IMR-90 (cell line): ENCODE measurements at regions not wholly inside any gene's neighbourhood (a gene's known extent, or its start where the extent isn't known, plus 50 kb on each side); places are given as distances from the start of the nearest gene placed in this dataset.

Experiments
- ATAC-seq: fragments of 200-7000 bp; cut with Tn5 transposase; 2 replicates; pipeline ENCODE4 v1.9.1; 2020; ENCODE audit warnings: low read depth, mild to moderate bottlenecking, moderate library complexity
- BruUV-seq: library from RNA; stranded (reverse); fragments of 400-500 nt; replicated peaks from 2 replicates; lab custom pipeline; 2021; lab: Mats Ljungman, UMichigan
- CTCF ChIA-PET: fragments of 300-600 bp; formaldehyde crosslinking; extraction: SDS; loops from one replicate; lab custom pipeline; 2021; ENCODE audit warnings: antibody characterized with exemption; lab: Yijun Ruan, JAX
- POLR2A ChIA-PET: fragments of 300-600 bp; sonication (Branson Sonifier 250); formaldehyde crosslinking; loops from one replicate; lab custom pipeline; 2022; ENCODE audit warnings: antibody characterized with exemption; ENCODE audit not compliant: unreplicated experiment; lab: Charles Lee
- DNase-seq: peaks from one replicate; pipeline ENCODE4 v3.0.0; 2013
- H2AFZ ChIP-seq: replicated peaks from 2 replicates; pipeline ENCODE3; 2013; ENCODE audit warnings: low read length, mild to moderate bottlenecking; ENCODE audit not compliant: poor library complexity
- H2AK5ac ChIP-seq: 2 replicates; pipeline ENCODE4 v1.6.1; 2013; ENCODE audit warnings: low read depth, low read length, inconsistent platforms
- H2AK9ac ChIP-seq: replicated peaks from 2 replicates; pipeline ENCODE3; 2013; ENCODE audit warnings: mild to moderate bottlenecking, low read depth, low read length, moderate library complexity; ENCODE audit not compliant: poor library complexity
- H2BK120ac ChIP-seq: 2 replicates; pipeline ENCODE4 v1.6.1; 2013; ENCODE audit warnings: low read depth, low read length, inconsistent platforms
- H2BK15ac ChIP-seq: 3 replicates; pipeline ENCODE4 v1.6.1; 2013; ENCODE audit warnings: low read depth, low read length, inconsistent platforms
- H2BK20ac ChIP-seq: 2 replicates; pipeline ENCODE4 v1.6.1; 2013; ENCODE audit warnings: low read depth, mild to moderate bottlenecking, inconsistent platforms, low read length, moderate library complexity
- H2BK5ac ChIP-seq: 2 replicates; pipeline ENCODE4 v1.6.1; 2013; ENCODE audit warnings: mild to moderate bottlenecking, low read depth, low read length, inconsistent platforms; ENCODE audit not compliant: poor library complexity, severe bottlenecking
- H3K14ac ChIP-seq: replicated peaks from 2 replicates; pipeline ENCODE4 v1.6.1; 2013; ENCODE audit warnings: low read depth, low read length, inconsistent platforms
- H3K18ac ChIP-seq: 2 replicates; pipeline ENCODE4 v1.6.1; 2013; ENCODE audit warnings: low read depth, low read length, control low read depth
- H3K23ac ChIP-seq: 2 replicates; pipeline ENCODE4 v1.6.1; 2013; ENCODE audit warnings: low read depth, low read length, inconsistent platforms
- H3K27ac ChIP-seq: 2 replicates; pipeline ENCODE4 v1.5.1; 2013; ENCODE audit warnings: mild to moderate bottlenecking, control low read depth, low read length; ENCODE audit not compliant: insufficient read depth
- H3K27me3 ChIP-seq: 2 replicates; pipeline ENCODE4 v1.6.1; 2013; ENCODE audit warnings: low read length; ENCODE audit not compliant: control insufficient read depth, insufficient read depth
- H3K36me3 ChIP-seq: 2 replicates; pipeline ENCODE4 v1.6.1; 2013; ENCODE audit warnings: low read length, mixed read lengths; ENCODE audit not compliant: control insufficient read depth, insufficient read depth
- H3K4ac ChIP-seq: 2 replicates; pipeline ENCODE4 v1.6.1; 2013; ENCODE audit warnings: low read depth, low read length, inconsistent platforms
- H3K4me1 ChIP-seq: 2 replicates; pipeline ENCODE4 v1.6.1; 2013; ENCODE audit warnings: low read length, mixed read lengths; ENCODE audit not compliant: control insufficient read depth, insufficient read depth
- H3K4me2 ChIP-seq: 2 replicates; pipeline ENCODE4 v1.6.1; 2013; ENCODE audit warnings: low read depth, mild to moderate bottlenecking, control low read depth, low read length, moderate library complexity
- H3K4me3 ChIP-seq: 2 replicates; pipeline ENCODE4 v1.5.1; 2013; ENCODE audit warnings: low read depth, mild to moderate bottlenecking, control low read depth, low read length, moderate library complexity; ENCODE audit not compliant: insufficient read depth
- H3K56ac ChIP-seq: 2 replicates; pipeline ENCODE4 v1.6.1; 2013; ENCODE audit warnings: low read length, inconsistent platforms; ENCODE audit not compliant: insufficient read depth; ENCODE audit errors: extremely low read depth
- H3K79me1 ChIP-seq, 2 experiments: 2 replicates each; pipeline ENCODE4 v1.6.1; 2013; ENCODE audit warnings: low read length in 2 of 2, inconsistent platforms in 1 of 2, low read depth in 1 of 2
- H3K9ac ChIP-seq: 2 replicates; pipeline ENCODE4 v1.6.1; 2013; ENCODE audit warnings: low read depth, low read length, control low read depth
- H3K9me1 ChIP-seq: 2 replicates; pipeline ENCODE4 v1.6.1; 2013; ENCODE audit warnings: low read length, inconsistent platforms; ENCODE audit not compliant: insufficient read depth
- H3K9me3 ChIP-seq: 2 replicates; pipeline ENCODE4 v1.6.1; 2013; ENCODE audit warnings: low read length; ENCODE audit not compliant: control insufficient read depth, insufficient read depth
- H4K20me1 ChIP-seq: 2 replicates; pipeline ENCODE4 v1.6.1; 2013; ENCODE audit warnings: low read length, inconsistent platforms; ENCODE audit not compliant: insufficient read depth
- H4K5ac ChIP-seq: 2 replicates; pipeline ENCODE4 v1.6.1; 2013; ENCODE audit warnings: mild to moderate bottlenecking, low read depth, low read length, control low read depth
- H4K8ac ChIP-seq, 2 experiments: 2 replicates each; pipeline ENCODE4 v1.6.1; 2013; ENCODE audit warnings: low read depth in 2 of 2, low read length in 2 of 2, control low read depth in 1 of 2, inconsistent platforms in 1 of 2
- H4K91ac ChIP-seq: 2 replicates; pipeline ENCODE4 v1.6.1; 2013; ENCODE audit warnings: low read depth, low read length, inconsistent platforms; ENCODE audit not compliant: insufficient read depth
- CHD1 ChIP-seq: IDR thresholded peaks from 2 replicates; pipeline ENCODE4 v1.6.1; 2012; ENCODE audit warnings: low read depth, low read length, improper control_type of control experiment
- RCOR1 ChIP-seq: IDR thresholded peaks from 2 replicates; pipeline ENCODE4 v1.6.1; 2012; ENCODE audit warnings: mild to moderate bottlenecking, low read length, improper control_type of control experiment; ENCODE audit not compliant: insufficient replicate concordance
- SMC3 ChIP-seq: fragments of 150-350 bp; IDR thresholded peaks from 2 replicates; pipeline ENCODE4 v1.6.1; 2016; ENCODE audit warnings: low read depth, mild to moderate bottlenecking, antibody characterized with exemption, low read length, moderate library complexity
- WGBS, 2 experiments: methylation state at CpG; one replicate each; pipeline versions ENCODE4 v1.1.5 to v1.1.7; 2013; ENCODE audit warnings: missing lambda C conversion rate in 2 of 2; ENCODE audit not compliant: insufficient read length in 1 of 2; ENCODE audit errors: extremely low coverage in 2 of 2; 5-methylcytosine and 5-hydroxymethylcytosine counted together
- dilution Hi-C: fragments of 300-500 bp; cut with HindIII; formaldehyde crosslinking; loops from one replicate; pipeline ENCODE4 v1.14.3; 2018; ENCODE audit warnings: low sequenced_read_pairs; ENCODE audit not compliant: unreplicated experiment
- in situ Hi-C: fragments of 300-500 bp; cut with MboI; formaldehyde crosslinking; loops from 3 replicates; pipeline ENCODE4 v1.14.3; 2019; ENCODE audit warnings: low sequenced_read_pairs, inconsistent platforms, mixed read lengths
- intact Hi-C: fragments of 100-400 bp; cut with micrococcal nuclease; formaldehyde crosslinking; loops from 2 replicates; pipeline ENCODE4 v1.10.0; 2022
- TF ChIP-seq, protein P1 (sequence below): fragments of 150-350 bp; IDR thresholded peaks from 2 replicates; pipeline ENCODE4 v1.6.1; 2017; ENCODE audit warnings: mild to moderate bottlenecking, antibody characterized with exemption, low read length, low read depth

GRCh38 chr2:198518935-198519334 is 714.5 kb downstream of the PLCL1 start:
- Histone ChIP-seq H3K14ac (no peak overlapping the region), H2BK20ac (no peak overlapping the region), H3K36me3 (no peaks in the 10 kb centered on the region), H2BK120ac (no peak overlapping the region), H4K5ac (no peak overlapping the region), H4K20me1 (no peaks in the 10 kb centered on the region), H2BK15ac (no peak overlapping the region), H3K23ac (no peak overlapping the region), H3K27ac (no peak overlapping the region), H3K79me1 (no peaks in the 10 kb centered on the region), H2AK5ac (no peak overlapping the region), H3K9ac (no peak overlapping the region), H4K8ac (no peak overlapping the region), H2AFZ (no peak overlapping the region), H3K4ac (no peak overlapping the region), H3K4me3 (no peak overlapping the region), H2BK5ac (no peak overlapping the region), H3K27me3 (no peaks in the 10 kb centered on the region), H3K9me3 (no peaks in the 10 kb centered on the region), H3K4me2 (no peak overlapping the region), H3K56ac (no peak overlapping the region), H4K91ac (no peak overlapping the region), H3K18ac (no peak overlapping the region), H3K4me1 (no peaks in the 10 kb centered on the region), H3K9me1 (no peaks in the 10 kb centered on the region), H2AK9ac (no peak overlapping the region)
- WGBS, 2 experiments = no CpG with 5 or more reads among the region's 2 CpGs
- ChIA-PET POLR2A (no interaction called here), CTCF (no interaction called here)
- dilution Hi-C loops (no loop called here), intact Hi-C loops (no loop called here), in situ Hi-C loops (no loop called here)
- no peak for ATAC-seq
- no peak for DNase-seq
- BruUV-seq = no TSS peak
- TF ChIP-seq RCOR1 = no peak
- TF ChIP-seq CHD1 = no peak
- TF ChIP-seq SMC3 = no peak
- TF ChIP-seq, protein P1, sequence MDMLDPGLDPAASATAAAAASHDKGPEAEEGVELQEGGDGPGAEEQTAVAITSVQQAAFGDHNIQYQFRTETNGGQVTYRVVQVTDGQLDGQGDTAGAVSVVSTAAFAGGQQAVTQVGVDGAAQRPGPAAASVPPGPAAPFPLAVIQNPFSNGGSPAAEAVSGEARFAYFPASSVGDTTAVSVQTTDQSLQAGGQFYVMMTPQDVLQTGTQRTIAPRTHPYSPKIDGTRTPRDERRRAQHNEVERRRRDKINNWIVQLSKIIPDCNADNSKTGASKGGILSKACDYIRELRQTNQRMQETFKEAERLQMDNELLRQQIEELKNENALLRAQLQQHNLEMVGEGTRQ = no peak
